ENCODE measurements at regions not wholly inside any gene's neighbourhood (a gene's known extent, or its start where the extent isn't known, plus 50 kb on each side); places are given as distances from the start of the nearest gene placed in this dataset.

GRCh38 chr20:57938158-57939108, 228.6 kb upstream of the PMEPA1 start:
- no peak for DNase-seq

DNA sequence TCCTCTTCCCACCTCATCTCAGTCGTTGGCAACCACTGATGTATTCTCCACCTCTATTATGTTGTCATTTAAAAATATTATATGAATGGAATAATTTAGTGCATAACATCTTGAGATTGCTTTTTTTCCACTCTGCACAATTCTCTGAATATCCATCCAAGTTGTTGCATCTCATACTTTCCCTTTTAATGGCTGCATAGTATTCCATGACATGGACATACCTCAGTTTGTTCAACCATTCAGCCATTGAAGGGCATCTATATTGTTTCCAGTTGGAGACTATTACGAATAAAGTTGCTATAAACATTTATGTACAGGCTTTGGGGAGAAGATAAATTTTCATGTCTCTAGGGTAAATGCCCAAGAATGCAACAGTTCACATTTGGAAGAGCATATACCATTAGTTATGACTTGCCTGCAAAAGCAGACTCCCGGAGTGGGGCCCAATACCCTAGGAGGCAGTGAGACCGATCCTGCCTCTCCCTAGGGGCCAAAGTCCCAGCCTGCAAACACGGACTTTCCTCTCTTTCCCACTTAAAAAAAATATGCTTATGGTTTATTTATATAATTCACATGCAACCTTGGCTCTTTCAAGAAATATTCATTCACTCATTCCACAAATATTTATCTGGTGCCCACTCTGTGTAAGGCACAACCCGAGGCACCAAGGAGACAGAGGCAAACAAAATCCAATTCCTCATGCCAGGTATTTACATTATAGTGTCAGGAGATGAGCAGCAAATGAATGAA, 227.0 kb upstream of the PMEPA1 start:
- no peak for DNase-seq

DNA sequence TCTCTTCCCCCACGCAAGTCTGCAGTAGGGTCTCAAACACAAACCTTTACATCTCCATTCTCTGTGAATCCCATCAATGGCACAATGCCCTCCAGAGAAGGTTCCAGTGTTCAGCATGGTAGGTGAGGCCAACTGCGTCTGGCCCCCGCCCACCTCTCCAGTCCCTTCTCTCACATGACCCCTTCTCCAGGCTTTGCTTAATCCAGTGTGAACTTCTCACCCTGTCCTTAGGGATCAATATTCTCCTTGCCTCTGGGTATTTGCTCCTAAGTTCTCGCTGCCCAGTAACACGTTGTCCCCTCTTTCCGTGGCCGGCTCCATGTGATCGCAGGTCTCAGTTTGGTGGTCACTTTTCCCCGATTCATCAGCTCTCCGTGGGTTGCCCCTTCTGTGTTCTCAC, 225.1 kb upstream of the PMEPA1 start:
- no peak for DNase-seq

DNA sequence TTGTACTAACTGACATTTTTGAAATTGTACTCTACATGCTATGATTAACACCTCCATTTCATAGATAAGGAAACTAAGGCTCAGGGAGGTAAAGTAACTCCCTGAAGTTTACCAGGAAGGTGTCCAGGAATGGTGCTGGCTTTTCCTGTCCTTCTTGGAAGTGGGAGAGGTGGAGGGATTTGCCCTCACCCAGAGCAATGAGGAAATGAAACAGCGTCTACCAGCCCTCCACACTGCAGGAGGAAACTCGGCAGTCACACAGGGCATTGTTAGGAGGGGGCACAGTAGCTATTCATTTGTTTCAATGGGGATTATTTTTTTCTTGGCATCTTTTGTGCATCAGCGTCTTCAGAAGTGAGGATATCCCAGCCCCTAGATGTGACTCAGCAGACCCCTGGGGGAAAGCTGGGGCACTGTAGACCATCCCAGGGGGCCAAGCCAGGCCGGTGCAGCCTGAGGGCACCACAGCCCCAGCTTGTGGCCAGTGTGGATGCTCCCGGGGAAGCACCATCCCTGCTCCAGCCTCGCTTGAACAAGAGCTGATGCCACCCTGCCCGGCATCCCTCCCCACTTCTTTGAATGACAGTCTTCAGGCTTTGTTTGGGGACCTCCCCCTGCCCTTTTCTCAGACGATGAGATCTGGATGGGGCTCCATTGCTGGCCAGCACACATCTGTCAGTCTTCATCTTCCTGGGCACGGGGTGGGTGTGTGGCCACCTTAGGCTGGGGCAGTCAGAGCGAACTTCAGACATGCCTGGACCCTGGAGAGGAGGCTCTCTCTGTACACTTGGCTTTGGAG, 224.4 kb upstream of the PMEPA1 start:
- DNase-seq: no peak

- DNase-seq: no peak
These were observed 222.5 kb upstream of the PMEPA1 start for GRCh38 chr20:57932227-57932864.

DNA sequence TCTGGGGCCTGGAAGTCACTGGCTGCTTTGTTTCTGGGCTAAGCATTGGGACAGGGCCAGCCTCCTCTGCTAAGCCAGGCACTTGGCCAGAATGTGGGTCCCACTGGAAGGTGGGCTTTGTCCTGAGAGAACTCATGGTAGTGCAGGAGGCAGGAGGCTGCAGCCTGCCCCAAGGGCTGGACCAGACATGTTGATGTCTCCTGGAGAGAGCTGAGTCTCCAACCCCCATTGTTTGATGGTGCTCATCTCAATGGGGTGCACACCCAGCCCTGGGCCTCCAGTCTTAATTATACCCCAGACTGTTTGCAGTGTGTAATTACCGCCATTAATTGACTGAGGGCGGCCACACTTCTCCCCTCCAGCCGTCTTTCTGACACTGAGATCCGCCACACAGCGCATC, 220.5 kb upstream of the PMEPA1 start:
- peak; percentile 88 for DNase-seq

GRCh38 chr20:57928181-57928967, 218.6 kb upstream of the PMEPA1 start:
- no peak for DNase-seq

DNA sequence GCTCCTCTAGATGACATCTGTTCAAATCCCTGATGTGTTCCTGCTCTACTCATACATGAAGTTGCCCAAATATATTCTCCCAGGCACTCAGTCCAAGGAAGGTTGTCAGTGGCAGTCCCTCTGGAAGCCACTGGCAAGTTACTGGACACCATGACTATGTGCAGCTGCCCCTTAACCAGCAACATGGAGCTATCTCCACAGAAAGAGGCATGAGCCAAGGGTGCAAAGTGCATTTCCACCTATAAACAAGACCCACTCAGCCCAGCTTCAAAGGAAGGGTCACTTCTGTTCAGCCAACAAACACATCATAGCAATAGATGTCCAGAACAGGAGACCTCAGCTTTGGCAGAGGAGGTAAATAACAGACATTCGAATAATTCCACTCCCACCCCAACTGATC, 217.6 kb upstream of the PMEPA1 start:
- DNase-seq: no peak

DNA sequence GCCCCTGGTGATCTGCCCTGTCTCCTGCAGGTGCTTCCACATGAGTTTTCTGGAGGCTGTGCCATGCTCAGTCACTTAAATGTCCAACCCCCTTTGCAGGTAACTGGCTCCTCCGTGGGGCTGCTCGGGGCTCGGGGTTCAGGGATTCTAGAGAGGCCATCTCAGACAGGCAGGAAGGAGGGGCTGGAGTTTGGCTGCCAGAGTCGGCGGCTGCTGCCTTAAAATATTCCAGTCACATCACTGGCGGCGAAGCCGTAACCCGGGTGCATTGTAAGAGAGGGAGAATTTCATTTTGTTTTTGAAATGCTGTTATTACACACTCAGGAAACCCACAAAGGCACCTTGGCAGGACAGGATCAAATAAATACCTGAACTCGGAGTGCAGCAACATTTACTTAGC, 212.9 kb upstream of the PMEPA1 start:
- DNase-seq: no peak

DNA sequence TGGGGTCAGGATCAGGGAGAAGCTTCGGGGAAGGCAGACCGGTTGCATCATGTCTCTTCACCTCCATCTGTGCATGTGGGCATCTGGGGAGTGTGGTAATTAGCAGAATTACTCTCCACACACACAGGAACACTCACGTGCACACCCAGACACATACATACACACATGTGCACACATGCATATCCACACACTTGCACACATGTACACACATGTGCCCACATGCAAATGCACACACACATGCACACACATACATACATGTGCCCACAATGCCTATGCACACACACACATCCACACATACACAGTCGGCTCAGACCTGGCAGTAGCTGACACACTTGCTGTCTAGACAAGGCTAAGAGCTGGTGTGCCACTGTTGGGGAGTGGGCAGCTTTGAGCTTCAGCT, 212.3 kb upstream of the PMEPA1 start:
- no peak for DNase-seq

GRCh38 chr20:57921676-57922075, 211.9 kb upstream of the PMEPA1 start:
- DNase-seq: no peak

GRCh38 chr20:57920971-57921370, 211.2 kb upstream of the PMEPA1 start:
- DNase-seq: no peak

GRCh38 chr20:57919049-57919448, 209.2 kb upstream of the PMEPA1 start:
- no peak for DNase-seq

DNA sequence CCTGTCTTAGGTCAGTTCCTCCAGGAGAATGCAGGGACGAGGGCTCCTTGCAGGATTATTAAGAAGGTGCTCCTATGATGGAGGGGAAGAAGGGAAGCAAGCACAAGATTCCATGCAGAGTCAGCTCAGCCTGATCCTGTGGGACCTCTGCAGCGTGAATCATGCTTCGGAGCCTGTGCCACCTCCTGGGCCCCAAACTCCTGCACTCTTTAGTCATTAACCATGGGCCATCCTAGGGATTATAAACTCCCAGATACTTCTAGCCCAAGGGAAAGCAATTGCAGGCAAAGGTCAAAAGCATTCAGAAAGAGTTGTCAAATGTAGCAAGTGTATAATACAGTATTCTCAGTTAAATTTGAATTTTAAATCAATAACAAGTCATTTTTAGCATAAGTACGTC, 208.7 kb upstream of the PMEPA1 start:
- no peak for DNase-seq

DNA sequence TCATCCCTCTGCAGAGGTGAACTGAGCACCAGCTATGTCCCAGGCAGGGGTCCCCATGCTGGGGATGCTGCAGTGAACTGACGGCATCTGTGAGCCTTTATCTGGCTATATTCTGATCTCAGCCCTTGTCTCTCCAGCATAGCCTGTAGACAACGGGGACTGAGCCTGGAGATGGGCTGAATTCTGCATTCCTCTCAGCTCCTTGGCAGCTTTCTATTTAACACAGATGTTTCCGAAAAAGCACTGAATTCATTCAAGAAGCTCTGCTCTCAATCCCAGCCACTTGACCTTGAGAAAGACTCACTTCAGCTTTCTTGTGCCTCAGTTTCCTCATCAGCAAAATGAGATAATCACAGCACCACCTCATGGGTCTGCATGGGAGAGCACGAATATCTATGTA, 204.4 kb upstream of the PMEPA1 start:
- DNase-seq: no peak

- DNase-seq: no peak
These were observed 203.5 kb upstream of the PMEPA1 start for GRCh38 chr20:57913156-57913930.

GRCh38 chr20:57912227-57912582, 202.4 kb upstream of the PMEPA1 start:
- DNase-seq: no peak

DNA sequence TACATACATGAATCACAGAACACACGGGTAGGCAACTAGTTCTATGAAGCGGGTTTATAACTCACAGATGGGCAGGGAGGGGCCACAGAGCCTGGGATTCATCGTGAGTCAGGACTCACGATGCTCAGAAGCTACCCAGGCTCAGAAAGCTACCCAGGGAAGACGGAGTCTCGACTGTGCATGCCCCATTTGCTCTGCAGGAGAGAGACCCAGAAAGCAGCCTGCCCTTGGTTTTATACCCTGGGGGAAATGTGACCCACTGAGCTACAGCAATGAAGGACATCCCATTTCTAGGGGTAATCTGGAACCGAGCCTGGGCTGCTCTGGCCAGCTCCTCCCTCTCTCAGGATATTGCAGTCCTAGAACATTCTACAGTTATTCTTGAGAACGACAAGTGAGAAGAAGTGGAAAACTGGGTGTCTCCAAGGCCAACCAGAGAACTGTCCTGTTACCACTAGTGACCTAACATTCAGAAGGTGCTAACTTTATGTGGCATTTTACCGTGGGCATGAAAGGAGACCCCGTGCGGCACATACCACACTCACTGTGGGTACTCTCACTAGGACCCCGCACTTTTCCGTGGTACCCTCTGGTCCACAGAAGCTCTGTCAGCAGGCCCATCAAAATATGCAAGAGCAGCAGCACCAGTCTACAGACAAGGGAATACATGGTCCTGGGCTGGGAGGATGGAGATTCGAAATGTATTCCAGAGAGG, 201.9 kb upstream of the PMEPA1 start:
- DNase-seq: no peak

GRCh38 chr20:57910716-57911115, 200.9 kb upstream of the PMEPA1 start:
- DNase-seq: no peak

GRCh38 chr20:57909763-57910331, 200.0 kb upstream of the PMEPA1 start:
- DNase-seq: no peak
